Heart left ventricle (tissue), 13 donors: ENCODE measurements at regions not wholly inside any gene's neighbourhood (a gene's known extent, or its start where the extent isn't known, plus 50 kb on each side); places are given as distances from the start of the nearest gene placed in this dataset.

Source experiments
- CTCF ChIP-seq, 12 donors: fragments of 200-600 bp; sonication (generic) in 4 of 12; IDR thresholded peaks; one replicate each; pipeline versions ENCODE4 v1.5.0 to v1.8.0; 2018 to 2022; ENCODE audit warnings: antibody characterized with exemption in 12 of 12, mild to moderate bottlenecking in 5 of 12
- POLR2A ChIP-seq, 2 donors: fragments of 450-650 bp; IDR thresholded peaks; one replicate each; pipeline ENCODE4 v1.6.1; 2017; ENCODE audit warnings: antibody characterized with exemption in 2 of 2, mild to moderate bottlenecking in 2 of 2, moderate library complexity in 2 of 2
- donor health status: ischemic (EF 13 %, LVEDD 7.1; RV severe dilation, severe dysfunction).
- donor health status: DM: no; HTN: yes; CAD: no.
- donor health status: DM: no; HTN: no; CAD: no.
- donor health status: ischemic (EF 25% LVEDD 6.9; RV normal size, moderate dysfunction).
- donor health status: ischemic (EF 25% LVEDD 5.7; RV mildly dilated, moderate dysfunction).
- donor health status: ischemic (EF 35%, LVEDD 5.7; RV mildly dilated, moderate dysfunction).
- donor health status: nonischemic (EF 11% LVEDD 7.7; RV severe dilation, severe dysfunction).
- donor health status: DM: yes; HTN: yes; CAD: no.
- donor health status: PGD.
- donor health status: ischemic (EF 29% LVEDD 5.4; RV normal size, mild dysfunction).
- donor health status: nonischemic (EF 23%, LVEDD 6.1; RV moderate dilation, normal function).

DNA sequence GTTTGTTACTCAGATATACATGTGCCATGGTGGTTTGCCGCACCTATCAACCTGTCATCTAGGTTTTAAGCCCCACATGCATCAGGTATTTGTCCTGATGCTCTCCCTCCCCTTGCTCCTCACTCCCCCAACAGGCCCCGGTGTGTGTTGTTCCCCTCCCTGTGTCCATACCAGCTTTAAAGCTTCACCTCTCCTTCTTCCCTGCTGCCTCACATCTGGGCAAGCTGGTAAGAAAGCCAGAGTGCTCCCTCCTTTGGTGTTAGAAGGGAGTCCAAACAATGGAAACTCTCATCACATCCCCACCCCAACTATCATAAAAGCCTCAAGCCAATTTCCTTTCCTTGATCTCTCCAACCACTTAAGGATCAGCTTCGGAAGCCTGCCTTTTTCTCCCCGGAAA lies 1115.6 kb upstream of the GOT2 start:
- no peak for TF ChIP-seq POLR2A (IDR thresholded peaks at IDR 0.05)
- TF ChIP-seq CTCF (IDR thresholded peaks at IDR 0.05) = no peak
